ENCODE measurements at regions not wholly inside any gene's neighbourhood (a gene's known extent, or its start where the extent isn't known, plus 50 kb on each side); places are given as distances from the start of the nearest gene placed in this dataset.

- ATAC-seq, result no peak
- intact Hi-C loops (cut with DNase I), result no loop called here
- no peak for DNase-seq
- H3K4me1 ChIP-seq, result no peaks in the 10 kb centered on the region
- H3K27me3 ChIP-seq, result no peaks in the 10 kb centered on the region
- H3K36me3 ChIP-seq, result no peaks in the 10 kb centered on the region
- H3K4me3 ChIP-seq, result no peak overlapping the region
- H3K9me3 ChIP-seq, result no peaks in the 10 kb centered on the region
- no peak overlapping the region for H3K27ac ChIP-seq
- no peak for TF ChIP-seq CTCF (IDR thresholded peaks at IDR 0.05)
Observed at GRCh38 chr13:80462567-80462966, 121.6 kb upstream of the SPRY2 start.

- ATAC-seq (no peak), DNase-seq (no peak)
- Histone ChIP-seq H3K4me1 (no peaks in the 10 kb centered on the region), H3K4me3 (no peak overlapping the region), H3K36me3 (no peaks in the 10 kb centered on the region), H3K27me3 (no peaks in the 10 kb centered on the region), H3K9me3 (no peaks in the 10 kb centered on the region), H3K27ac (no peak overlapping the region)
- intact Hi-C loops (cut with DNase I), result no loop called here
- TF ChIP-seq CTCF (IDR thresholded peaks at IDR 0.05), result no peak
Observed at GRCh38 chr13:80462037-80462436, 121.1 kb upstream of the SPRY2 start.

- no peak for TF ChIP-seq CTCF (IDR thresholded peaks at IDR 0.05)
- H3K36me3 ChIP-seq, result no peaks in the 10 kb centered on the region
- H3K27ac ChIP-seq, result no peak overlapping the region
- no peak for ATAC-seq
- no peak for DNase-seq
- no peak overlapping the region for H3K4me3 ChIP-seq
- intact Hi-C loops (cut with DNase I), result no loop called here
- H3K27me3 ChIP-seq, result no peaks in the 10 kb centered on the region
- no peaks in the 10 kb centered on the region for H3K4me1 ChIP-seq
- no peaks in the 10 kb centered on the region for H3K9me3 ChIP-seq
Observed at GRCh38 chr13:80458543-80458942, 117.6 kb upstream of the SPRY2 start.

- H3K4me3 ChIP-seq, result no peak overlapping the region
- intact Hi-C loops (cut with DNase I), result no loop called here
- no peak for DNase-seq
- no peaks in the 10 kb centered on the region for H3K9me3 ChIP-seq
- H3K27me3 ChIP-seq, result no peaks in the 10 kb centered on the region
- H3K27ac ChIP-seq, result no peak overlapping the region
- no peak for TF ChIP-seq CTCF (IDR thresholded peaks at IDR 0.05)
- H3K36me3 ChIP-seq, result no peaks in the 10 kb centered on the region
- ATAC-seq, result peak; percentile 61
- no peaks in the 10 kb centered on the region for H3K4me1 ChIP-seq
Observed at GRCh38 chr13:80454245-80454644, 113.3 kb upstream of the SPRY2 start.

GRCh38 chr13:80452279-80452678 is 111.4 kb upstream of the SPRY2 start:
- H3K9me3 ChIP-seq, result no peaks in the 10 kb centered on the region
- no peak overlapping the region for H3K27ac ChIP-seq
- H3K27me3 ChIP-seq, result no peaks in the 10 kb centered on the region
- H3K4me1 ChIP-seq, result no peaks in the 10 kb centered on the region
- intact Hi-C loops (cut with DNase I), result no loop called here
- no peak overlapping the region for H3K4me3 ChIP-seq
- ATAC-seq (peak; percentile 22), DNase-seq (no peak)
- TF ChIP-seq CTCF (IDR thresholded peaks at IDR 0.05), result no peak
- H3K36me3 ChIP-seq, result no peaks in the 10 kb centered on the region

GRCh38 chr13:80451641-80452040 is 110.7 kb upstream of the SPRY2 start:
- no peaks in the 10 kb centered on the region for H3K4me1 ChIP-seq
- DNase-seq (no peak), ATAC-seq (no peak)
- no peaks in the 10 kb centered on the region for H3K36me3 ChIP-seq
- no peak for TF ChIP-seq CTCF (IDR thresholded peaks at IDR 0.05)
- no peak overlapping the region for H3K4me3 ChIP-seq
- H3K9me3 ChIP-seq, result no peaks in the 10 kb centered on the region
- H3K27me3 ChIP-seq, result no peaks in the 10 kb centered on the region
- intact Hi-C loops (cut with DNase I), result no loop called here
- no peak overlapping the region for H3K27ac ChIP-seq
